MM.1S (cell line): ENCODE measurements at regions not wholly inside any gene's neighbourhood (a gene's known extent, or its start where the extent isn't known, plus 50 kb on each side); places are given as distances from the start of the nearest gene placed in this dataset.
"Not testable (repeated sequence)": the region's sequence is repeated elsewhere in the genome, so short reads cannot be mapped to it uniquely, and the experiment has no call there.

ENCODE experiments used
- EZH2 ChIP-seq: fragments of 300-600 bp; sonication (generic); optimal IDR thresholded peaks from 2 replicates; pipeline ENCODE3; 2017; ENCODE audit warnings: low read depth, mild to moderate bottlenecking, antibody characterized with exemption, low read length, mixed read lengths
- EZH2phosphoT487 ChIP-seq: fragments of 300-600 bp; sonication (generic); IDR thresholded peaks from 2 replicates; pipeline ENCODE4 v1.6.1; 2018; ENCODE audit warnings: antibody characterized with exemption, low read length
- TF ChIP-seq, protein P1 (sequence below): fragments of 300-600 bp; sonication (generic); IDR thresholded peaks from 2 replicates; pipeline ENCODE4 v1.5.1; 2016; ENCODE audit warnings: antibody characterized with exemption, low read length, mixed read lengths

DNA sequence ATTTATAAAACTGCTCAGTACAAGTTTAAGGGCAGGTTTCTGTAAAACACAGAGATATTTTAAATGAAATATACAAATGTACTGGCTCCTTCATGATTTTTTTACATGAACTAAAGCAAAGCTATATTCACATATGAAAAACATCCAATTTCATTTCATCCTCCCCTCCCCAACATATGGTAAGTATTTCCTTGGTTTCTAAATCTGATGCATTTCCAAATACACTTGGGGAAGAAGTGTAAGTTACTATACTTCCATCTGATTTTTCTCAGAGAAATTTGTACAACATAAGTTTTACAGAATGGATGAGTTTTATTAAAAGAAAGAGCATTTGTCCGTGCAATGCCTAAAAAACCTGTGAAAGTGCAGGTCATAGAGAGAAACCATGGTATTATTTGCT, 109.0 kb upstream of the POMZP3 start:
- TF ChIP-seq, protein P1, sequence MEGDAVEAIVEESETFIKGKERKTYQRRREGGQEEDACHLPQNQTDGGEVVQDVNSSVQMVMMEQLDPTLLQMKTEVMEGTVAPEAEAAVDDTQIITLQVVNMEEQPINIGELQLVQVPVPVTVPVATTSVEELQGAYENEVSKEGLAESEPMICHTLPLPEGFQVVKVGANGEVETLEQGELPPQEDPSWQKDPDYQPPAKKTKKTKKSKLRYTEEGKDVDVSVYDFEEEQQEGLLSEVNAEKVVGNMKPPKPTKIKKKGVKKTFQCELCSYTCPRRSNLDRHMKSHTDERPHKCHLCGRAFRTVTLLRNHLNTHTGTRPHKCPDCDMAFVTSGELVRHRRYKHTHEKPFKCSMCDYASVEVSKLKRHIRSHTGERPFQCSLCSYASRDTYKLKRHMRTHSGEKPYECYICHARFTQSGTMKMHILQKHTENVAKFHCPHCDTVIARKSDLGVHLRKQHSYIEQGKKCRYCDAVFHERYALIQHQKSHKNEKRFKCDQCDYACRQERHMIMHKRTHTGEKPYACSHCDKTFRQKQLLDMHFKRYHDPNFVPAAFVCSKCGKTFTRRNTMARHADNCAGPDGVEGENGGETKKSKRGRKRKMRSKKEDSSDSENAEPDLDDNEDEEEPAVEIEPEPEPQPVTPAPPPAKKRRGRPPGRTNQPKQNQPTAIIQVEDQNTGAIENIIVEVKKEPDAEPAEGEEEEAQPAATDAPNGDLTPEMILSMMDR: not testable (repeated sequence)
- not testable (repeated sequence) for TF ChIP-seq EZH2, EZH2phosphoT487
